ENCODE measurements at regions not wholly inside any gene's neighbourhood (a gene's known extent, or its start where the extent isn't known, plus 50 kb on each side); places are given as distances from the start of the nearest gene placed in this dataset.

- no peak for TF ChIP-seq CTCF (IDR thresholded peaks at IDR 0.05)
- no peak for TF ChIP-seq POLR2A (IDR thresholded peaks at IDR 0.05)
Observed at GRCh38 chr12:97630356-97630755, 167.8 kb downstream of the RMST start.

All from thyroid gland (tissue), 4 donors.